ENCODE measurements at regions not wholly inside any gene's neighbourhood (a gene's known extent, or its start where the extent isn't known, plus 50 kb on each side); places are given as distances from the start of the nearest gene placed in this dataset.

GRCh38 chr2:53212576-53212975 is 555.0 kb upstream of the CHAC2 start:
- Histone ChIP-seq H3K4me3 (no peak overlapping the region), H3K27ac (no peak overlapping the region), H3K4me1 (no peaks in the 10 kb centered on the region), H3K36me3 (no peaks in the 10 kb centered on the region), H3K9me3 (no peaks in the 10 kb centered on the region), H3K27me3 (no peaks in the 10 kb centered on the region)
- in situ Hi-C loops (cut with MboI; ENCODE audit: low pct_ligation_motif_present in 1 of 4, low pct_unique_long_range_greater_than_20kb in 1 of 4, low sequenced_read_pairs in 3 of 4), result no loop called here
- WGBS, 2 donors (ENCODE audit: low coverage in 1 of 2), result 56 to 100% methylated on average over 1 of the region's 1 CpG
- no peak for DNase-seq
- intact Hi-C loops (cut with DNase I; ENCODE audit: low total_unique reads), result no loop called here
- TF ChIP-seq EP300 (IDR thresholded peaks at IDR 0.05; ENCODE audit: low read depth) (no peak), CTCF (IDR thresholded peaks at IDR 0.05) (no peak), POLR2AphosphoS5 (IDR thresholded peaks at IDR 0.05) (no peak), POLR2A (IDR thresholded peaks at IDR 0.05) (no peak)

- H3K36me3 ChIP-seq, result no peaks in the 10 kb centered on the region
- intact Hi-C loops (cut with DNase I; ENCODE audit: low total_unique reads), result no loop called here
Measured at GRCh38 chr2:53211201-53211774, 556.3 kb upstream of the CHAC2 start.

GRCh38 chr2:53210538-53210937 is 557.1 kb upstream of the CHAC2 start:
- DNase-seq, result no peak
- intact Hi-C loops (cut with DNase I; ENCODE audit: low total_unique reads) (no loop called here), in situ Hi-C loops (cut with MboI; ENCODE audit: low pct_ligation_motif_present in 1 of 4, low pct_unique_long_range_greater_than_20kb in 1 of 4, low sequenced_read_pairs in 3 of 4) (no loop called here)
- H3K27ac ChIP-seq, result no peak overlapping the region
- TF ChIP-seq POLR2AphosphoS5 (IDR thresholded peaks at IDR 0.05), result no peak
- no peak for TF ChIP-seq CTCF (IDR thresholded peaks at IDR 0.05)
- no peak for TF ChIP-seq POLR2A (IDR thresholded peaks at IDR 0.05)
- TF ChIP-seq EP300 (IDR thresholded peaks at IDR 0.05; ENCODE audit: low read depth), result no peak
- H3K27me3 ChIP-seq, result no peaks in the 10 kb centered on the region
- H3K36me3 ChIP-seq, result no peaks in the 10 kb centered on the region
- 52 to 70% methylated on average over 3 of the region's 3 CpGs for WGBS, 2 donors (ENCODE audit: low coverage in 1 of 2)
- H3K4me1 ChIP-seq, result no peaks in the 10 kb centered on the region
- no peak overlapping the region for H3K4me3 ChIP-seq
- no peaks in the 10 kb centered on the region for H3K9me3 ChIP-seq

More at GRCh38 chr2:53211201-53211774, 556.3 kb upstream of the CHAC2 start:
- Histone ChIP-seq H3K27ac (no peak overlapping the region), H3K4me1 (no peaks in the 10 kb centered on the region), H3K27me3 (no peaks in the 10 kb centered on the region), H3K4me3 (no peak overlapping the region), H3K9me3 (no peaks in the 10 kb centered on the region)
- no peak for DNase-seq
- 81 to 95% methylated on average over 2 of the region's 2 CpGs for WGBS, 2 donors (ENCODE audit: low coverage in 1 of 2)
- in situ Hi-C loops (cut with MboI; ENCODE audit: low pct_ligation_motif_present in 1 of 4, low pct_unique_long_range_greater_than_20kb in 1 of 4, low sequenced_read_pairs in 3 of 4), result no loop called here
- TF ChIP-seq CTCF (IDR thresholded peaks at IDR 0.05) (no peak), EP300 (IDR thresholded peaks at IDR 0.05; ENCODE audit: low read depth) (no peak), POLR2A (IDR thresholded peaks at IDR 0.05) (no peak), POLR2AphosphoS5 (IDR thresholded peaks at IDR 0.05) (no peak)

- DNase-seq, result no peak
- H3K4me1 ChIP-seq, result no peaks in the 10 kb centered on the region
- intact Hi-C loops (cut with DNase I; ENCODE audit: low total_unique reads), result no loop called here
- H3K4me3 ChIP-seq, result no peak overlapping the region
- TF ChIP-seq POLR2AphosphoS5 (IDR thresholded peaks at IDR 0.05) (no peak), POLR2A (IDR thresholded peaks at IDR 0.05) (no peak), EP300 (IDR thresholded peaks at IDR 0.05; ENCODE audit: low read depth) (no peak), CTCF (IDR thresholded peaks at IDR 0.05) (no peak)
- H3K36me3 ChIP-seq, result no peaks in the 10 kb centered on the region
- in situ Hi-C loops (cut with MboI; ENCODE audit: low pct_ligation_motif_present in 1 of 4, low pct_unique_long_range_greater_than_20kb in 1 of 4, low sequenced_read_pairs in 3 of 4), result no loop called here
- H3K27me3 ChIP-seq, result no peaks in the 10 kb centered on the region
- no peaks in the 10 kb centered on the region for H3K9me3 ChIP-seq
- WGBS, 2 donors (ENCODE audit: low coverage in 1 of 2), result 47 to 51% methylated on average over 4 to 5 of the region's 5 CpGs
- H3K27ac ChIP-seq, result no peak overlapping the region
Measured at GRCh38 chr2:53209679-53210458, 557.7 kb upstream of the CHAC2 start.

Measured in transverse colon (tissue), 4 donors.